ENCODE measurements at regions not wholly inside any gene's neighbourhood (a gene's known extent, or its start where the extent isn't known, plus 50 kb on each side); places are given as distances from the start of the nearest gene placed in this dataset.

- no peaks in the 10 kb centered on the region for H3K79me2 ChIP-seq (ENCODE audit: control insufficient read depth in 1 of 2, insufficient read depth in 2 of 2, low read length in 2 of 2)
- no peaks in the 10 kb centered on the region for H3K79me1 ChIP-seq (ENCODE audit: low read depth, low read length)
- POLR2A ChIA-PET (ENCODE audit: partially characterized antibody): interaction anchor here (1.1 kb wide), 1 partner anchor 15 kb away, joined by 3 read pairs; no protein-coding TSS in a partner anchor
- WGBS, 2 experiments (ENCODE audit: extremely low coverage in 1 of 2, insufficient coverage in 1 of 2, insufficient read length in 1 of 2, insufficient replicate concordance in 2 of 2, low coverage in 1 of 2, low lambda C conversion rate in 2 of 2, missing lambda C conversion rate in 1 of 2): 66% methylated on average over 5 of the region's 5 CpGs; no CpG with 5 or more reads in 1 of the 2 experiments
- H3K9ac ChIP-seq (replicated peaks in 1 of 4; ENCODE audit: extremely low read depth in 1 of 4, low read depth in 3 of 4, low read length in 3 of 4): no peak overlapping the region
- TF ChIP-seq USF2 (IDR thresholded peaks at IDR 0.05; ENCODE audit: low read length) (no peak), KDM1A (IDR thresholded peaks at IDR 0.05; ENCODE audit: borderline replicate concordance, low read length) (peak; percentile 61; the same call in 1 of the 2 replicates), CHD1 (IDR thresholded peaks at IDR 0.05; ENCODE audit: low read depth, low read length) (no peak), RFX5 (IDR thresholded peaks at IDR 0.05; ENCODE audit: borderline replicate concordance, low read depth, low read length) (no peak)
- no peak overlapping the region for H3K18ac ChIP-seq (ENCODE audit: extremely low read depth, low read length)
- H3K56ac ChIP-seq (replicated peaks; ENCODE audit: insufficient read length, low read depth, low read length): no peak overlapping the region
- H4K8ac ChIP-seq (ENCODE audit: extremely low read depth, insufficient read depth, low read length): no peak overlapping the region
- H2BK5ac ChIP-seq (ENCODE audit: low read depth, low read length): no peak overlapping the region
- peaks cover 17 to 22% (median 21%) of the 10 kb centered on the region in 4 experiments for H3K4me1 ChIP-seq (replicated peaks in 1 of 4; ENCODE audit: control insufficient read depth in 3 of 4, insufficient read depth in 4 of 4, low read length in 3 of 4)
- H3K4me2 ChIP-seq (ENCODE audit: insufficient read depth in 1 of 2, low read depth in 2 of 2, low read length in 2 of 2): no peak overlapping the region
- peak overlapping the region; percentile 86; the same call in 1 of the 2 replicates for H2BK20ac ChIP-seq (ENCODE audit: low read length)
- peak overlapping the region; percentile 75; the same call in 1 of the 2 replicates for H2BK15ac ChIP-seq (ENCODE audit: low read length)
- H3K4ac ChIP-seq (replicated peaks; ENCODE audit: insufficient read length, low read depth, low read length): no peak overlapping the region
- H3K14ac ChIP-seq (ENCODE audit: insufficient read length): no peak overlapping the region
- DNase-seq (ENCODE audit: low read depth in 1 of 2, low spot score in 2 of 2) (peak in 1 of 2 experiments; percentile 42), FAIRE-seq (no peak)
- peaks cover 0 to 4% (median 0%) of the 10 kb centered on the region in 4 experiments; a peak in 1 of 8 replicates for H3K36me3 ChIP-seq (ENCODE audit: control insufficient read depth in 2 of 4, insufficient read depth in 4 of 4, low read length in 3 of 4)
- no peak overlapping the region for H2AFZ ChIP-seq (ENCODE audit: low read length)
- no peak overlapping the region for H3K23ac ChIP-seq (ENCODE audit: insufficient read length)
- no peak overlapping the region for H3K4me3 ChIP-seq (ENCODE audit: extremely low read depth in 1 of 4, insufficient read depth in 2 of 4, low read depth in 3 of 4, low read length in 4 of 4)
- no peak overlapping the region for H3K27ac ChIP-seq (ENCODE audit: low read depth, low read length)
- H2BK120ac ChIP-seq (replicated peaks; ENCODE audit: low read depth, low read length): no peak overlapping the region
- H3K27me3 ChIP-seq (replicated peaks in 1 of 4; ENCODE audit: control insufficient read depth in 3 of 4, extremely low read depth in 1 of 4, insufficient read depth in 3 of 4, low read length in 3 of 4): peaks cover 0 to 6% (median 4%) of the 10 kb centered on the region in 4 experiments; a peak in 5 of 7 replicates
- H2BK12ac ChIP-seq (ENCODE audit: low read depth, low read length): no peak overlapping the region
- peaks cover 3% of the 10 kb centered on the region; the same call in 1 of the 2 replicates for H3K23me2 ChIP-seq (ENCODE audit: low read depth, low read length)
- H4K91ac ChIP-seq (replicated peaks; ENCODE audit: insufficient read length, low read length): no peak overlapping the region
- peaks cover 48 to 50% of the 10 kb centered on the region in 2 experiments for H3K9me3 ChIP-seq (ENCODE audit: insufficient read depth in 2 of 2, low read depth in 1 of 2, low read length in 1 of 2)
- no peak overlapping the region for H4K5ac ChIP-seq (ENCODE audit: insufficient read length, low read depth, low read length)
- peak overlapping the region; percentile 45; the same call in 1 of the 2 replicates for H2AK5ac ChIP-seq (ENCODE audit: low read depth, low read length)
- CTCF ChIA-PET (ENCODE audit: partially characterized antibody): interaction anchor here (0.7 to 1.2 kb wide), 4 partner anchors 21 to 358 kb away, joined by 3 read pairs; no protein-coding TSS in a partner anchor
- H4K20me1 ChIP-seq (replicated peaks in 1 of 2; ENCODE audit: control insufficient read depth in 1 of 2, insufficient read depth in 2 of 2, low read length in 2 of 2): no peaks in the 10 kb centered on the region
Measured at GRCh38 chr6:170004585-170005210, 253.3 kb downstream of the ERMARD start.

All from H1 (cell line).